ENCODE measurements at regions not wholly inside any gene's neighbourhood (a gene's known extent, or its start where the extent isn't known, plus 50 kb on each side); places are given as distances from the start of the nearest gene placed in this dataset.

DNA sequence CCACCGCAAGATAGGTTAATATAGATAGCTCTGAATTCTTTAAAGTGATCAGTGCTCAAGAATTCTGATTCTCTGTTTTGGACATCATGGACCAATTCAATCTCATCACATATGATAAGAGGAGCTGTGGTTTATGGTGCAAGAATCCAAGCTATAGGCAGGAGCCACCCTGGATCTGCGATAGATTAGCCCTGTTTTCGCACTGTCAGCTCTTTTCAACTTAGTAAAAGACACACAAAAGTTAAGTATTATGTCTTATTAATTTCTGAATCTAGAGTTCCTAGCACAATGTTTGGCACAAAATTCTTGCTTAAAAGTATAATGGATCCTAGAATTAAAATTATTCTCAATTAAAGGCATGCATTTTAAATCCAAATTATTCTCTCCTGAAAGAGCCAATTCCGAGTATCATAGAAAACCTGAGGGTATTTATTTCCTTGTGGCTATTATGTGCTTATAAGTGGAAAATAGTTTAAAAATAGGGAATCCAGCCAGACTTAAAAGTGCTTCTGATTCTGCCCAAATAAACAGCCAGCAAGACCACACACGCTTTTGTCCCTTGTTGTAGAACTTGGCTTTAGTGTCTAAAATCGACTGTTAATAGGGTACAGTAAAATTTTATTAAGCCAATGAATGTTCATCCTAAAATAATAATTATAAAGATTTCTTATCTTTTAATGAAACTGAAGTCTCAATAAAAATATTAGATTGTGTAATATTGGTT lies 184.9 kb upstream of the FLRT2 start:
- TF ChIP-seq, protein P1, sequence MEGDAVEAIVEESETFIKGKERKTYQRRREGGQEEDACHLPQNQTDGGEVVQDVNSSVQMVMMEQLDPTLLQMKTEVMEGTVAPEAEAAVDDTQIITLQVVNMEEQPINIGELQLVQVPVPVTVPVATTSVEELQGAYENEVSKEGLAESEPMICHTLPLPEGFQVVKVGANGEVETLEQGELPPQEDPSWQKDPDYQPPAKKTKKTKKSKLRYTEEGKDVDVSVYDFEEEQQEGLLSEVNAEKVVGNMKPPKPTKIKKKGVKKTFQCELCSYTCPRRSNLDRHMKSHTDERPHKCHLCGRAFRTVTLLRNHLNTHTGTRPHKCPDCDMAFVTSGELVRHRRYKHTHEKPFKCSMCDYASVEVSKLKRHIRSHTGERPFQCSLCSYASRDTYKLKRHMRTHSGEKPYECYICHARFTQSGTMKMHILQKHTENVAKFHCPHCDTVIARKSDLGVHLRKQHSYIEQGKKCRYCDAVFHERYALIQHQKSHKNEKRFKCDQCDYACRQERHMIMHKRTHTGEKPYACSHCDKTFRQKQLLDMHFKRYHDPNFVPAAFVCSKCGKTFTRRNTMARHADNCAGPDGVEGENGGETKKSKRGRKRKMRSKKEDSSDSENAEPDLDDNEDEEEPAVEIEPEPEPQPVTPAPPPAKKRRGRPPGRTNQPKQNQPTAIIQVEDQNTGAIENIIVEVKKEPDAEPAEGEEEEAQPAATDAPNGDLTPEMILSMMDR (IDR thresholded peaks at IDR 0.05), result no peak
- no peak for TF ChIP-seq EP300 (IDR thresholded peaks at IDR 0.05)
